SK-N-SH (cell line): ENCODE measurements at regions not wholly inside any gene's neighbourhood (a gene's known extent, or its start where the extent isn't known, plus 50 kb on each side); places are given as distances from the start of the nearest gene placed in this dataset.

Source experiments
- CTCF ChIA-PET: fragments of 300-600, 350-600 bp; formaldehyde crosslinking; extraction: SDS; loops from one replicate; lab custom pipeline; 2021; lab: Yijun Ruan, JAX
- POLR2A ChIA-PET: fragments of 350-600 bp; sonication (Branson Sonifier 250); formaldehyde crosslinking; extraction: SDS; loops from one replicate; lab custom pipeline; 2020; ENCODE audit warnings: antibody characterized with exemption, inconsistent platforms; lab: Yijun Ruan, JAX
- DNase-seq: peaks from one replicate; pipeline ENCODE4 v3.0.0; 2012
- H2AFZ ChIP-seq: fragments of 200-600 bp; sonication (generic); 2 replicates; pipeline ENCODE4 v1.8.1; 2016; ENCODE audit warnings: antibody characterized with exemption, mild to moderate bottlenecking, low read depth
- H3F3A ChIP-seq: fragments of 200-600 bp; sonication (generic); replicated peaks from 2 replicates; pipeline ENCODE3; 2016; ENCODE audit warnings: antibody characterized with exemption, mild to moderate bottlenecking; ENCODE audit not compliant: insufficient read depth
- H3K27ac ChIP-seq, 2 experiments: fragments of 200-500 bp in 1 of 2; fragments of 200-600 bp in 1 of 2; sonication (Bioruptor generic) in 1 of 2; sonication (generic), shearing (Covaris generic) in 1 of 2; 2 replicates each; pipeline versions ENCODE4 v1.5.1 to v1.6.1; 2014 to 2016; ENCODE audit warnings: low read depth in 2 of 2, inconsistent platforms in 1 of 2, low read length in 1 of 2, mild to moderate bottlenecking in 1 of 2, mixed read lengths in 1 of 2
- H3K27me3 ChIP-seq: fragments of 200-600 bp; sonication (generic), shearing (Covaris generic); 2 replicates; pipeline ENCODE4 v1.6.1; 2016; ENCODE audit warnings: mixed run types; ENCODE audit not compliant: insufficient read depth
- H3K36me3 ChIP-seq, 2 experiments: fragments of 200-500 bp in 1 of 2; fragments of 200-600 bp in 1 of 2; sonication (Bioruptor generic) in 1 of 2; sonication (generic) in 1 of 2; replicated peaks in 1 of 2; 2 replicates each; pipeline versions ENCODE3 to v1.5.1; 2014 to 2016; ENCODE audit warnings: low read length in 1 of 2, mild to moderate bottlenecking in 1 of 2; ENCODE audit not compliant: insufficient read depth in 2 of 2, control insufficient read depth in 1 of 2
- H3K4me1 ChIP-seq, 2 experiments: fragments of 200-500 bp in 1 of 2; fragments of 200-600 bp in 1 of 2; sonication (Bioruptor generic) in 1 of 2; sonication (generic), shearing (Covaris generic) in 1 of 2; 2 replicates each; pipeline versions ENCODE4 v1.5.1 to v1.6.1; 2014 to 2016; ENCODE audit warnings: low read depth in 1 of 2, low read length in 1 of 2, mixed run types in 1 of 2; ENCODE audit not compliant: insufficient read depth in 2 of 2, control insufficient read depth in 1 of 2
- H3K4me2 ChIP-seq: fragments of 200-600 bp; sonication (generic), shearing (Covaris generic); 2 replicates; pipeline ENCODE4 v1.6.1; 2017; ENCODE audit warnings: mixed run types
- H3K4me3 ChIP-seq, 2 experiments: fragments of 200-500 bp in 1 of 2; fragments of 200-600 bp in 1 of 2; sonication (Bioruptor generic) in 1 of 2; sonication (generic), shearing (Covaris generic) in 1 of 2; 2 replicates each; pipeline versions ENCODE4 v1.5.1 to v1.8.1; 2014 to 2016; ENCODE audit warnings: low read depth in 2 of 2, inconsistent platforms in 1 of 2, low read length in 1 of 2, mild to moderate bottlenecking in 1 of 2, mixed read lengths in 1 of 2, moderate library complexity in 1 of 2
- H3K79me2 ChIP-seq: fragments of 200-600 bp; sonication (generic); 2 replicates; pipeline ENCODE4 v1.8.1; 2017; ENCODE audit warnings: mild to moderate bottlenecking; ENCODE audit not compliant: insufficient read depth
- H3K9ac ChIP-seq: fragments of 200-600 bp; sonication (generic); 2 replicates; pipeline ENCODE4 v1.6.1; 2017; ENCODE audit warnings: mixed run types
- H3K9me2 ChIP-seq: fragments of 200-600 bp; sonication (generic); 2 replicates; pipeline ENCODE4 v1.6.1; 2017; ENCODE audit warnings: mixed run types
- H3K9me3 ChIP-seq: fragments of 200-600 bp; sonication (generic); 2 replicates; pipeline ENCODE4 v1.6.1; 2017; ENCODE audit warnings: mixed run types, mild to moderate bottlenecking, moderate library complexity
- H4K20me1 ChIP-seq: fragments of 200-600 bp; sonication (generic); 2 replicates; pipeline ENCODE4 v1.6.1; 2017; ENCODE audit warnings: mild to moderate bottlenecking, mixed run types; ENCODE audit not compliant: insufficient read depth
- EP300 ChIP-seq, 2 experiments: IDR thresholded peaks; 2 replicates each; pipeline versions ENCODE4 v1.4.0 to v1.6.1; 2012; ENCODE audit warnings: borderline replicate concordance in 1 of 2, low read depth in 1 of 2, low read length in 1 of 2
- EZH2phosphoT487 ChIP-seq: fragments of 200-600 bp; sonication (generic); IDR thresholded peaks from 2 replicates; pipeline ENCODE4 v1.6.1; 2017; ENCODE audit warnings: low read depth, mixed run types, mild to moderate bottlenecking, antibody characterized with exemption, moderate library complexity, borderline replicate concordance
- FOSL2 ChIP-seq: IDR thresholded peaks from 2 replicates; pipeline ENCODE4 v1.4.0; 2012; ENCODE audit warnings: low read depth, mild to moderate bottlenecking, moderate library complexity, borderline replicate concordance
- FOXM1 ChIP-seq: IDR thresholded peaks from 2 replicates; pipeline ENCODE4 v1.4.0; 2012; ENCODE audit warnings: low read depth, mild to moderate bottlenecking
- GABPA ChIP-seq: IDR thresholded peaks from 2 replicates; pipeline ENCODE4 v1.4.0; 2012; ENCODE audit warnings: low read depth, mild to moderate bottlenecking
- MAX ChIP-seq: IDR thresholded peaks from 2 replicates; pipeline ENCODE4 v1.4.0; 2012; ENCODE audit warnings: low read depth
- MXI1 ChIP-seq: IDR thresholded peaks from 2 replicates; pipeline ENCODE4 v1.6.1; 2012; ENCODE audit warnings: mild to moderate bottlenecking, low read depth, low read length, improper control_type of control experiment
- NFIC ChIP-seq: IDR thresholded peaks from 2 replicates; pipeline ENCODE4 v1.4.0; 2012; ENCODE audit warnings: borderline replicate concordance
- PBX3 ChIP-seq: IDR thresholded peaks from 2 replicates; pipeline ENCODE4; 2012
- REST ChIP-seq: IDR thresholded peaks from 2 replicates; pipeline ENCODE4 v1.6.1; 2012; ENCODE audit warnings: mild to moderate bottlenecking, low read depth, low read length, moderate library complexity
- RXRA ChIP-seq: IDR thresholded peaks from 2 replicates; pipeline ENCODE4 v1.4.0; 2012; ENCODE audit warnings: low read depth, mild to moderate bottlenecking, borderline replicate concordance
- SIN3A ChIP-seq: IDR thresholded peaks from 2 replicates; pipeline ENCODE4 v1.6.1; 2012; ENCODE audit warnings: low read depth, mild to moderate bottlenecking, low read length, moderate library complexity, borderline replicate concordance
- TCF12 ChIP-seq: IDR thresholded peaks from 2 replicates; pipeline ENCODE4 v1.4.0; 2012
- USF2 ChIP-seq: fragments of 150-350 bp; IDR thresholded peaks from 2 replicates; pipeline ENCODE4 v1.6.1; 2017; ENCODE audit warnings: antibody characterized with exemption, low read length, low read depth, borderline replicate concordance
- YY1 ChIP-seq: IDR thresholded peaks from 2 replicates; pipeline ENCODE4 v1.4.0; 2012; ENCODE audit warnings: low read depth, mild to moderate bottlenecking
- ZBTB33 ChIP-seq: IDR thresholded peaks from 2 replicates; pipeline ENCODE4 v1.4.0; 2012; ENCODE audit warnings: low read depth, borderline replicate concordance
- WGBS: methylation state at CpG from one replicate; pipeline ENCODE4 v1.1.6; 2017; ENCODE audit warnings: low lambda C conversion rate; 5-methylcytosine and 5-hydroxymethylcytosine counted together

GRCh38 chr13:50393628-50394027 is 378.4 kb downstream of the KCNRG start:
- DNase-seq, result no peak

More at GRCh38 chr13:50393628-50394027, 378.4 kb downstream of the KCNRG start:
- Histone ChIP-seq H3K9me2 (no peaks in the 10 kb centered on the region), H3K4me3 (no peak overlapping the region), H3K79me2 (no peaks in the 10 kb centered on the region), H3K9me3 (no peaks in the 10 kb centered on the region), H3K9ac (no peak overlapping the region), H3K36me3 (no peaks in the 10 kb centered on the region), H3K4me1 (no peaks in the 10 kb centered on the region; a peak in 1 of 4 replicates), H3K27ac (no peak overlapping the region), H2AFZ (no peak overlapping the region), H3F3A (no peaks in the 10 kb centered on the region), H3K27me3 (no peaks in the 10 kb centered on the region), H3K4me2 (no peak overlapping the region), H4K20me1 (no peaks in the 10 kb centered on the region)
- WGBS, result 56% methylated on average over 3 of the region's 6 CpGs
- POLR2A ChIA-PET, result no interaction called here
- CTCF ChIA-PET, result no interaction called here
- TF ChIP-seq FOXM1 (no peak), EZH2phosphoT487 (no peak), FOSL2 (no peak), ZBTB33 (no peak), USF2 (no peak), MAX (no peak), GABPA (no peak), RXRA (no peak), TCF12 (no peak), SIN3A (no peak), YY1 (no peak), MXI1 (no peak), NFIC (no peak), PBX3 (no peak), REST (no peak), EP300 (IDR thresholded peaks at IDR 0.05; ENCODE audit: borderline replicate concordance in 1 of 2, low read depth in 1 of 2, low read length in 1 of 2) (no peak)
